ENCODE measurements at regions not wholly inside any gene's neighbourhood (a gene's known extent, or its start where the extent isn't known, plus 50 kb on each side); places are given as distances from the start of the nearest gene placed in this dataset.

GRCh38 chr3:30553641-30554316 lies 52.6 kb upstream of the TGFBR2 start:
- no peak for DNase-seq (ENCODE audit: low read depth in 2 of 2)

- DNase-seq (ENCODE audit: low read depth in 2 of 2): no peak
These were observed 52.1 kb upstream of the TGFBR2 start for GRCh38 chr3:30554317-30554690.

- no peak for DNase-seq (ENCODE audit: low read depth in 2 of 2)
These were observed 50.4 kb upstream of the TGFBR2 start for GRCh38 chr3:30555968-30556367.

Data from activated CD4-positive, alpha-beta T cell treated with anti-CD3 and anti-CD28 coated beads for 24 hours (primary cell).